Central memory CD8-positive, alpha-beta T cell (primary cell): ENCODE measurements at regions not wholly inside any gene's neighbourhood (a gene's known extent, or its start where the extent isn't known, plus 50 kb on each side); places are given as distances from the start of the nearest gene placed in this dataset.

Experiments used
- ATAC-seq: fragments of 150-1000 bp; cut with Tn5 transposase; replicated peaks from 2 replicates; pipeline ENCODE4 v1.10.0; 2022; ENCODE audit warnings: mild to moderate bottlenecking, moderate FRiP score, moderate number of reproducible peaks; ENCODE audit not compliant: poor library complexity, severe bottlenecking; ENCODE audit errors: extremely low read depth
- DNase-seq, 2 donors: peaks; one replicate each; pipeline ENCODE4 v3.0.0; 2021; ENCODE audit warnings: low spot score in 2 of 2
- H3K27ac Mint-ChIP-seq: one replicate; pipeline ENCODE4 v1.8.0; 2022; ENCODE audit warnings: low read depth, mild to moderate bottlenecking, moderate library complexity, mixed read lengths
- H3K27me3 Mint-ChIP-seq: one replicate; pipeline ENCODE4 v1.8.0; 2022; ENCODE audit warnings: mixed read lengths
- H3K36me3 Mint-ChIP-seq: one replicate; pipeline ENCODE4 v1.8.0; 2022; ENCODE audit warnings: mild to moderate bottlenecking, moderate library complexity, mixed read lengths; ENCODE audit not compliant: insufficient read depth
- H3K4me1 Mint-ChIP-seq: one replicate; pipeline ENCODE4 v1.8.0; 2022; ENCODE audit warnings: mixed read lengths
- H3K4me3 Mint-ChIP-seq: one replicate; pipeline ENCODE4 v1.8.0; 2022; ENCODE audit warnings: mild to moderate bottlenecking, moderate library complexity, mixed read lengths
- H3K9me3 Mint-ChIP-seq: one replicate; pipeline ENCODE4 v1.8.0; 2022; ENCODE audit warnings: mixed read lengths

GRCh38 chr4:123278755-123279154, 117.8 kb upstream of the SPRY1 start:
- Mint-ChIP-seq H3K4me1 (no peaks in the 10 kb centered on the region), H3K4me3 (no peak overlapping the region), H3K9me3 (no peaks in the 10 kb centered on the region), H3K27me3 (no peaks in the 10 kb centered on the region), H3K36me3 (no peaks in the 10 kb centered on the region), H3K27ac (no peak overlapping the region)
- ATAC-seq, result no peak
- DNase-seq, result no peak

GRCh38 chr4:123283371-123283895, 113.2 kb upstream of the SPRY1 start:
- H3K36me3 Mint-ChIP-seq, result no peaks in the 10 kb centered on the region
- H3K4me1 Mint-ChIP-seq, result peaks cover 9% of the 10 kb centered on the region
- ATAC-seq (no peak), DNase-seq (no peak)
- no peak overlapping the region for H3K4me3 Mint-ChIP-seq
- H3K27ac Mint-ChIP-seq, result no peak overlapping the region
- H3K9me3 Mint-ChIP-seq, result no peaks in the 10 kb centered on the region
- H3K27me3 Mint-ChIP-seq, result no peaks in the 10 kb centered on the region

GRCh38 chr4:123284168-123284567, 112.4 kb upstream of the SPRY1 start:
- DNase-seq (no peak), ATAC-seq (no peak)
- Mint-ChIP-seq H3K9me3 (no peaks in the 10 kb centered on the region), H3K27ac (no peak overlapping the region), H3K4me1 (peaks cover 12% of the 10 kb centered on the region), H3K4me3 (no peak overlapping the region), H3K27me3 (no peaks in the 10 kb centered on the region), H3K36me3 (no peaks in the 10 kb centered on the region)

- H3K27ac Mint-ChIP-seq, result no peak overlapping the region
- H3K4me1 Mint-ChIP-seq, result peaks cover 18% of the 10 kb centered on the region
- DNase-seq, result no peak
- no peaks in the 10 kb centered on the region for H3K27me3 Mint-ChIP-seq
- no peak overlapping the region for H3K4me3 Mint-ChIP-seq
- peaks cover 1% of the 10 kb centered on the region for H3K36me3 Mint-ChIP-seq
- ATAC-seq, result no peak
- H3K9me3 Mint-ChIP-seq, result peaks cover 16% of the 10 kb centered on the region
These were observed 109.6 kb upstream of the SPRY1 start for GRCh38 chr4:123286903-123287466.

GRCh38 chr4:123288309-123289025, 108.1 kb upstream of the SPRY1 start:
- no peak overlapping the region for H3K27ac Mint-ChIP-seq
- ATAC-seq, result no peak
- peaks cover 18% of the 10 kb centered on the region for H3K4me1 Mint-ChIP-seq
- H3K4me3 Mint-ChIP-seq, result no peak overlapping the region
- peaks cover 1% of the 10 kb centered on the region for H3K36me3 Mint-ChIP-seq
- no peaks in the 10 kb centered on the region for H3K27me3 Mint-ChIP-seq
- peaks cover 18% of the 10 kb centered on the region for H3K9me3 Mint-ChIP-seq
- DNase-seq, result no peak

GRCh38 chr4:123291329-123291728, 105.3 kb upstream of the SPRY1 start:
- ATAC-seq (no peak), DNase-seq (no peak)
- no peak overlapping the region for H3K27ac Mint-ChIP-seq
- no peak overlapping the region for H3K4me3 Mint-ChIP-seq
- H3K9me3 Mint-ChIP-seq, result peaks cover 18% of the 10 kb centered on the region
- H3K4me1 Mint-ChIP-seq, result peaks cover 18% of the 10 kb centered on the region
- no peaks in the 10 kb centered on the region for H3K27me3 Mint-ChIP-seq
- peaks cover 4% of the 10 kb centered on the region for H3K36me3 Mint-ChIP-seq

GRCh38 chr4:123297836-123298235, 98.8 kb upstream of the SPRY1 start:
- DNase-seq (no peak), ATAC-seq (no peak)
- Mint-ChIP-seq H3K36me3 (peaks cover 3% of the 10 kb centered on the region), H3K9me3 (no peaks in the 10 kb centered on the region), H3K27ac (no peak overlapping the region), H3K27me3 (no peaks in the 10 kb centered on the region), H3K4me1 (peaks cover 18% of the 10 kb centered on the region), H3K4me3 (no peak overlapping the region)

GRCh38 chr4:123298261-123298660, 98.3 kb upstream of the SPRY1 start:
- Mint-ChIP-seq H3K4me1 (peaks cover 18% of the 10 kb centered on the region), H3K4me3 (no peak overlapping the region), H3K9me3 (no peaks in the 10 kb centered on the region), H3K27me3 (no peaks in the 10 kb centered on the region), H3K27ac (no peak overlapping the region), H3K36me3 (peaks cover 3% of the 10 kb centered on the region)
- DNase-seq (no peak), ATAC-seq (no peak)

GRCh38 chr4:123298801-123299200, 97.8 kb upstream of the SPRY1 start:
- H3K27me3 Mint-ChIP-seq, result no peaks in the 10 kb centered on the region
- peaks cover 3% of the 10 kb centered on the region for H3K36me3 Mint-ChIP-seq

GRCh38 chr4:123299212-123299691, 97.3 kb upstream of the SPRY1 start:
- Mint-ChIP-seq H3K27me3 (no peaks in the 10 kb centered on the region), H3K9me3 (no peaks in the 10 kb centered on the region), H3K27ac (no peak overlapping the region), H3K4me3 (no peak overlapping the region), H3K36me3 (peaks cover 3% of the 10 kb centered on the region), H3K4me1 (peaks cover 23% of the 10 kb centered on the region)
- ATAC-seq, result no peak
- DNase-seq, result no peak

More at GRCh38 chr4:123298801-123299200, 97.8 kb upstream of the SPRY1 start:
- H3K9me3 Mint-ChIP-seq, result no peaks in the 10 kb centered on the region
- H3K27ac Mint-ChIP-seq, result no peak overlapping the region
- H3K4me1 Mint-ChIP-seq, result peaks cover 18% of the 10 kb centered on the region
- ATAC-seq, result no peak
- DNase-seq, result no peak
- H3K4me3 Mint-ChIP-seq, result no peak overlapping the region

- H3K4me1 Mint-ChIP-seq, result peaks cover 25% of the 10 kb centered on the region
- H3K27me3 Mint-ChIP-seq, result no peaks in the 10 kb centered on the region
- no peak overlapping the region for H3K4me3 Mint-ChIP-seq
- no peaks in the 10 kb centered on the region for H3K9me3 Mint-ChIP-seq
- no peak overlapping the region for H3K27ac Mint-ChIP-seq
- H3K36me3 Mint-ChIP-seq, result peaks cover 3% of the 10 kb centered on the region
- ATAC-seq (peak; percentile 40), DNase-seq (no peak)
These were observed 96.2 kb upstream of the SPRY1 start for GRCh38 chr4:123300222-123301039.

- DNase-seq (no peak), ATAC-seq (no peak)
- Mint-ChIP-seq H3K4me3 (no peak overlapping the region), H3K4me1 (peaks cover 23% of the 10 kb centered on the region), H3K27ac (no peak overlapping the region), H3K27me3 (no peaks in the 10 kb centered on the region), H3K9me3 (no peaks in the 10 kb centered on the region), H3K36me3 (no peaks in the 10 kb centered on the region)
These were observed 94.7 kb upstream of the SPRY1 start for GRCh38 chr4:123301923-123302322.
